ENCODE measurements at regions not wholly inside any gene's neighbourhood (a gene's known extent, or its start where the extent isn't known, plus 50 kb on each side); places are given as distances from the start of the nearest gene placed in this dataset.
"Not testable (repeated sequence)": the region's sequence is repeated elsewhere in the genome, so short reads cannot be mapped to it uniquely, and the experiment has no call there.

DNA sequence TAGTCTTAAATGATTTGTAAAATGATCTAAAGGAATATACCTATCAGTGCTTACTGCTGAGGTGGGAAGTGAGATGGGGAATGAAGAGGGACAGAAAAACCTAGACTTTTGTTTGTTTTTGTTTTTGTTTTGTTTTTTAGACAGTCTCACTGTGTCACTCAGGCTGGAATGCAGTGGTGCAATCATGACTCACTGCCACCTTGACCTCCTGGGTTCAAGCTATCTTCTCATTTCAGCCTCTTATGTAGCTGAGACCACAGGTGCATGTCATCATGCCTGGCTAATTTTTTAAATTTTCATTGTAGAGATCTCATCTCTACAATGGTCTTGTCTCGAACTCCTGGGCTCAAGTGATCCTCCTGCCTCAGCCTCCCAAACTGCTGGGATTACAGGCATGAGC, 116.4 kb upstream of the SEM1 start:
- ATAC-seq: no peak
- Histone ChIP-seq H3K4me1 (no peaks in the 10 kb centered on the region), H3K27me3 (no peaks in the 10 kb centered on the region), H3K4me3 (no peak overlapping the region), H3K36me3 (no peaks in the 10 kb centered on the region), H3K9me3 (peaks cover 0 to 2% (median 0%) of the 10 kb centered on the region in 12 donors), H3K27ac (no peak overlapping the region)
- no peak for DNase-seq
- intact Hi-C loops (cut with DNase I): no loop called here
- no peak for TF ChIP-seq POLR2A (IDR thresholded peaks at IDR 0.05)
- TF ChIP-seq, protein P1, sequence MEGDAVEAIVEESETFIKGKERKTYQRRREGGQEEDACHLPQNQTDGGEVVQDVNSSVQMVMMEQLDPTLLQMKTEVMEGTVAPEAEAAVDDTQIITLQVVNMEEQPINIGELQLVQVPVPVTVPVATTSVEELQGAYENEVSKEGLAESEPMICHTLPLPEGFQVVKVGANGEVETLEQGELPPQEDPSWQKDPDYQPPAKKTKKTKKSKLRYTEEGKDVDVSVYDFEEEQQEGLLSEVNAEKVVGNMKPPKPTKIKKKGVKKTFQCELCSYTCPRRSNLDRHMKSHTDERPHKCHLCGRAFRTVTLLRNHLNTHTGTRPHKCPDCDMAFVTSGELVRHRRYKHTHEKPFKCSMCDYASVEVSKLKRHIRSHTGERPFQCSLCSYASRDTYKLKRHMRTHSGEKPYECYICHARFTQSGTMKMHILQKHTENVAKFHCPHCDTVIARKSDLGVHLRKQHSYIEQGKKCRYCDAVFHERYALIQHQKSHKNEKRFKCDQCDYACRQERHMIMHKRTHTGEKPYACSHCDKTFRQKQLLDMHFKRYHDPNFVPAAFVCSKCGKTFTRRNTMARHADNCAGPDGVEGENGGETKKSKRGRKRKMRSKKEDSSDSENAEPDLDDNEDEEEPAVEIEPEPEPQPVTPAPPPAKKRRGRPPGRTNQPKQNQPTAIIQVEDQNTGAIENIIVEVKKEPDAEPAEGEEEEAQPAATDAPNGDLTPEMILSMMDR (IDR thresholded peaks at IDR 0.05): no peak
- WGBS, 4 donors: 44 to 65% (median 59%) methylated on average over 1 of the region's 1 CpG

- intact Hi-C loops (cut with DNase I): no loop called here
- H3K36me3 ChIP-seq: no peaks in the 10 kb centered on the region
- H3K27ac ChIP-seq: no peak overlapping the region
- H3K9me3 ChIP-seq: no peaks in the 10 kb centered on the region
- H3K4me1 ChIP-seq: no peaks in the 10 kb centered on the region
- ATAC-seq (no peak), DNase-seq (no peak)
- TF ChIP-seq POLR2A (IDR thresholded peaks at IDR 0.05): no peak
- TF ChIP-seq, protein P1 (IDR thresholded peaks at IDR 0.05): no peak
- H3K4me3 ChIP-seq: no peak overlapping the region
- 69 to 76% (median 72%) methylated on average over 6 of the region's 6 CpGs for WGBS, 4 donors
- H3K27me3 ChIP-seq: no peaks in the 10 kb centered on the region
Observed at GRCh38 chr7:96827701-96828100, 118.1 kb upstream of the SEM1 start.

DNA sequence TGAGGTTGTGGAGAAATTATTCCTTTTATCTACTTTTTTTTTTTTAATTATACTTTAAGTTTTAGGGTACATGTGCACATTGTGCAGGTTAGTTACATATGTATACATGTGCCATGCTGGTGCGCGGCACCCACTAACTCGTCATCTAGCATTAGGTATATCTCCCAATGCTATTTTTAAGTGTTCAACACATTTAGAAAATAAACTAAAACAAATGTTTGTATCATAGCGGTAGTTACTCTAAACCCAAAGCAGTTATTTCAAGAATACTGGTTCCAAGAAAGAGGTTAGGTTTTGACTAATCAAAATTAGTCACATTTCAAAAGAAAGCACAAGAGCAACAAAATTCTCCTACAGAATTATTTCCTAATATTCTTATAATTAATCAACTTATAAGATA, 119.5 kb upstream of the SEM1 start:
- 81 to 93% (median 83%) methylated on average over 4 of the region's 4 CpGs for WGBS, 4 donors
- H3K36me3 ChIP-seq; DNase-seq; H3K27me3 ChIP-seq; H3K4me3 ChIP-seq; H3K9me3 ChIP-seq; intact Hi-C loops (cut with DNase I); H3K4me1 ChIP-seq; H3K27ac ChIP-seq; ATAC-seq: not testable (repeated sequence)

GRCh38 chr7:96831446-96831845, 121.8 kb upstream of the SEM1 start:
- intact Hi-C loops (cut with DNase I): no loop called here
- ATAC-seq: no peak
- 59 to 73% (median 67%) methylated on average over 2 of the region's 2 CpGs for WGBS, 4 donors
- DNase-seq: no peak
- H3K27ac ChIP-seq: no peak overlapping the region
- no peak for TF ChIP-seq POLR2A (IDR thresholded peaks at IDR 0.05)
- TF ChIP-seq, protein P1 (IDR thresholded peaks at IDR 0.05): no peak
- no peaks in the 10 kb centered on the region for H3K4me1 ChIP-seq
- no peak overlapping the region for H3K4me3 ChIP-seq
- no peaks in the 10 kb centered on the region for H3K36me3 ChIP-seq
- H3K9me3 ChIP-seq: no peaks in the 10 kb centered on the region
- no peaks in the 10 kb centered on the region for H3K27me3 ChIP-seq

DNA sequence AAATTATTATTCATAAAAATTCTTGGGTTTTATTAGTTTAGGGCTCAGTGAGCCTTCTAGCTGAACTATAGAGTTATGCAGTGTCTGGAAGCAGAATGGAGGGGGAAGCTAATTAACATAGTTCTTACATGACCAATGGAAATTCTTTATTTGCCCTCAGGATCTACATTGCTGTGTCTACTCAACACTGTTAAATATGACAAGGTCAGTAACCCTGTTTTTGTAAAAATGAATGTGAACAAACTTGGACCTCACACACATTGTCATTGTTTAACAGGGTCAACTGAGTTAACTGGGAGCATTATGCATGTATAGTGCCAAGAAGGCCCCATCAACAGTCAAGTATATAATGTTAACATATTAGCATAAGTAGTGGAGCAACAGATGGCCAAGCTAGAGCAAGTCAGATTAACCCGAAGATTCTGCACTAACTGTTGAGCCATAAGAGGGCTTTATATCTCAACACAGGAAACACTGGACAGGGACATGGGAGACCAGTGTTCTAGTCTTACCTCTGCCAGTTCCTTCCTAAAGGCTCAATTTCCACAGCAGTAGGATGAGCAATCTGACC, 122.5 kb upstream of the SEM1 start:
- ATAC-seq (no peak), DNase-seq (no peak)
- no peaks in the 10 kb centered on the region for H3K9me3 ChIP-seq
- no peaks in the 10 kb centered on the region for H3K27me3 ChIP-seq
- WGBS, 4 donors: 73 to 86% (median 80%) methylated on average over 1 of the region's 1 CpG
- H3K4me1 ChIP-seq: peaks cover 0 to 7% (median 0%) of the 10 kb centered on the region in 12 donors
- H3K27ac ChIP-seq: no peak overlapping the region
- no peaks in the 10 kb centered on the region for H3K36me3 ChIP-seq
- intact Hi-C loops (cut with DNase I): no loop called here
- no peak for TF ChIP-seq POLR2A (IDR thresholded peaks at IDR 0.05)
- TF ChIP-seq, protein P1 (IDR thresholded peaks at IDR 0.05): no peak
- no peak overlapping the region for H3K4me3 ChIP-seq
